GM19328 (cell line): ENCODE measurements at regions not wholly inside any gene's neighbourhood (a gene's known extent, or its start where the extent isn't known, plus 50 kb on each side); places are given as distances from the start of the nearest gene placed in this dataset.
"Not testable (repeated sequence)": the region's sequence is repeated elsewhere in the genome, so short reads cannot be mapped to it uniquely, and the experiment has no call there.

ENCODE experiments used
- ATAC-seq: cut with Tn5 transposase; IDR thresholded peaks from one replicate; pipeline ENCODE4 v1.9.1; 2021; ENCODE audit warnings: mild to moderate bottlenecking, moderate library complexity; ENCODE audit not compliant: unreplicated experiment

DNA sequence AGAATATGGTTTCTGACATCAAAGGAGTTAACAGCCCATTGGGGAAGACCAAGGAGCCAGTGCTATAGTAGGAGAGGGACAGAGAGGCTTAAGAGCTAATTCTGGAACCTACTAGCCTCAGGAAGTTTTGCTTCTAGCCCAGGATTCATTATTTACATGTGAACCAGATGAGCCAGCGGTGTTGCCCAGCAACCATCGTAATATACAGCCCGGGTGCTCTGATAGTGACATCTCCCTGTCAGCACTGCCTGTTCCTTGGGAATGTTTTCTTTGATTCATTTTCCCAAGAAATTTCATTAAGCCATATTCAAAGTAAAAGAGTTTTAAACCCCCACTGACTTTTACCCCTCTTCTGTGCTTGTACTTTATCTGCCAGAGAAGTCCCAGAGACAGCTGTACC lies 217.4 kb upstream of the ADAMTSL1 start:
- ATAC-seq = no peak

DNA sequence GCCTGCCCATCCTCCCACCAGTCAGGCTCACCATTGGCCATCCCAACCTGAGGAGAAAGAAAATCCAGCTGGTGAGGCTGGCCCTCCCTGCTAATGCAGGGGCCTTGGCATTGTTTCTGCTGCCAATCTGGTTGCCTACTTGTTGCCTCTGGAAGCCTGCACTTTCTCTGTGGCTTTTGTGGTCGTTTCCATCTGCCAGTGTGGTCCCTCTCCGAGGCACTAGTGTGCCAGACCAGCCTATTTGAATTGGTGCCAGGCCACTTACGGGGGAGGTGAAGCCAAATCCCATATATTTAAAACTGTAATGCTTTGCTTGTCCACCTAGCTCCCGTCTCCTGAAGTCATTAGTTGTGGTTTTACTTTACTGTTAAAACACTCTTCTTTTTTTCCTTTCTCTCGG lies 213.4 kb upstream of the ADAMTSL1 start:
- ATAC-seq = no peak

GRCh38 chr9:18261181-18261580 lies 212.8 kb upstream of the ADAMTSL1 start:
- no peak for ATAC-seq

- no peak for ATAC-seq
Measured at GRCh38 chr9:18263377-18263776, 210.6 kb upstream of the ADAMTSL1 start.

DNA sequence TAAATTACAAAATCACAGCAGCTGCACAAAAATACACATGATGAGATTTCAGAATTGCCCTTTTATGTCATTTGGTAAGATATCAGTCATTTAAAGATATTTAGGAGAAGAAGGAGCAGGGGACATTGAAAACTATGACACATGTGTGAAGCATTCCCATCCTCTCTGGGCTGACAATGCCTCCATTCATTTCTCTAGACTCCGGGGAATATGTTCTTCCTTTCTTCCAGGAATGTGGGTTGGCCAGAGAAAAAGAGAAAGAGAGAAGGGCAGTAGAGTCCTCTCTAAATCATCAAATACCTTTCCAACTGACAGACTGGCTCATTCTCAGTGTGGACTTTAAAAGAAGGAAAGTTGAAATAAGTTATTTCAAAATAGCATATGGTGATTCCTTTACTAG lies 205.6 kb upstream of the ADAMTSL1 start:
- ATAC-seq = no peak

DNA sequence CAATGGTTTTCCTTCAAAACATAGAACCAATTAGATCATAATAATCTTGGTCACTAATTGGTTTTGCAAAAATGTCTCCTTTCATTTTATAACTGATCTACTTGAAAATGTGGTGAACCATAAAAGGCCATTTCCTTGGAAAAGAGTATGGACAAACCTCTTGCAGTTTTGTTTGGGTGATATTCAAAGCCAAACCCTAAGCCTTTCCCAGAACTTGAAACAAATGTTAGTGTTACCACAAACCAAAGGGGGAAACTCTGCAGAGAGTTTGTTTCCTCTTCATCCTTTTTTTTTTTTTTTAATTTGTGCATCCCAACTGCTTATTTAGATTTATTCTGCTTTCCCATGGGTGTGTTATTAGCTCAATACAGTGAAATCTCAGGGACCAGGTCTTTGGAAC lies 204.4 kb upstream of the ADAMTSL1 start:
- no peak for ATAC-seq

GRCh38 chr9:18274693-18275092 lies 199.3 kb upstream of the ADAMTSL1 start:
- no peak for ATAC-seq

DNA sequence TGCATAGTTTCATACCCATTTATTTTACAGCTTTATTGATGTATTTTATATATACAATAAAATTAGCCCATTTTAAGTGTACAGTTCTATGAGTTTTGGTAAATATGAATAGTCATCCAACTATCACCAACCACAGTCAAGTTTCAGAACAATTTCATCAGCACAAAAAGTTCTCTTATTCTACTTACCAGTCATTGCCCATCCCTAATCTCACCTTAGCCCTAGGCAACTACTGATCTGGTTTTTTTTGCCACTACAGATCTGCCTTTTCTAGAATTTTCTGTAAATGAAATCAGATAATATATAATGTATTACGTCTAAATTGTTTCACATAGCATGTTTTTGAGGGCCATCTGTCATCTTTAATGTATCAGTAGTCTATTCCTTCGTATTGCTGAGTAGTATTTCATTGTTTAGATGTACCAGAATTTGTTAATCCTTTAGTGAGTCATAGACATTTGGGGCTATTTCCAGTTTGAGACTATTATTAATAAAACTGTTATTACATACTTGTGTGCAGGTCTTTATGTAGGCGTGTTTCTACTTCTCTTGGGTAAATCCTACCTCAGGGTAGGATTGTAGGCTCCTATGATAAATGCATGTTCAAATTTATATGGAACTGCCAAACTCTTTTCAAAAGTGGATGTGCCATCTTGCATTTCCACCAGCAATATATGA lies 198.5 kb upstream of the ADAMTSL1 start:
- ATAC-seq = no peak

DNA sequence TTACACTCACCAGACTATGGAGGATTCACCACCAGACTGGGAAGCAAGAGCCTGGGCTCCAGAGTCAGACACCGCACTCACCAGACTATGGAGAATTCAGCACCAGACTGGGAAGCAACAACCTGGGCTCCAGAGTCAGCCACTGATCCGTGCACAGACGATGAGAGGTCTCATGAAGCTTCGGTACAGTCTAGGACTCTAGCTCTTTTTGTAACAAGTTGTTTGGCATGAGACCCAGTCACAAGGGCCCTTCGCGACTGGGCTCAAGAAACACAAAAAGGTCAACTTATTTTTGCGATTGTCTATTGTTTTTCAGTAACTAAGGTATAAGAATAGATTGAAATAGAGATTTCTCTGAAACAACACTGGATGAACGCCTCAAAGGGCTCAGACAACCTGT lies 192.7 kb upstream of the ADAMTSL1 start:
- ATAC-seq = no peak

- ATAC-seq = no peak
Measured at GRCh38 chr9:18294229-18294628, 179.7 kb upstream of the ADAMTSL1 start.

DNA sequence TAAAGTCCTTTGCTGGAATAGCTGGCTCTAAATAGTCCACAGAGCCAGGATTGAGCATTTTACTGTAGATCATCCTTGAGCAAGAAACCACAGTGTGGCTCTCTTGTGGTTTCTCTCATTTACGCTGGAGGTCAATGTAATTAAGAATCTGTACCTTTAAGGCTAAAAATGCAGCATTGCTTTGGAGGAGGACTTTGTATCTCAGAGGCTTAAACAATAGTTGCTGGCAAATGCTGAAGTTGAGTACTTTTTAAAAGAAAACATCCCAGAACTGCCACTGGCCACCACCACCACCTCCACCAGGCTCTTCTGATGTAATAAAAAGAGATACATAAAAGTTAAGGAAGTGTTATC lies 177.3 kb upstream of the ADAMTSL1 start:
- no peak for ATAC-seq

- ATAC-seq = no peak
Measured at GRCh38 chr9:18297056-18297841, 176.7 kb upstream of the ADAMTSL1 start.

- no peak for ATAC-seq
Measured at GRCh38 chr9:18299449-18299848, 174.5 kb upstream of the ADAMTSL1 start.

DNA sequence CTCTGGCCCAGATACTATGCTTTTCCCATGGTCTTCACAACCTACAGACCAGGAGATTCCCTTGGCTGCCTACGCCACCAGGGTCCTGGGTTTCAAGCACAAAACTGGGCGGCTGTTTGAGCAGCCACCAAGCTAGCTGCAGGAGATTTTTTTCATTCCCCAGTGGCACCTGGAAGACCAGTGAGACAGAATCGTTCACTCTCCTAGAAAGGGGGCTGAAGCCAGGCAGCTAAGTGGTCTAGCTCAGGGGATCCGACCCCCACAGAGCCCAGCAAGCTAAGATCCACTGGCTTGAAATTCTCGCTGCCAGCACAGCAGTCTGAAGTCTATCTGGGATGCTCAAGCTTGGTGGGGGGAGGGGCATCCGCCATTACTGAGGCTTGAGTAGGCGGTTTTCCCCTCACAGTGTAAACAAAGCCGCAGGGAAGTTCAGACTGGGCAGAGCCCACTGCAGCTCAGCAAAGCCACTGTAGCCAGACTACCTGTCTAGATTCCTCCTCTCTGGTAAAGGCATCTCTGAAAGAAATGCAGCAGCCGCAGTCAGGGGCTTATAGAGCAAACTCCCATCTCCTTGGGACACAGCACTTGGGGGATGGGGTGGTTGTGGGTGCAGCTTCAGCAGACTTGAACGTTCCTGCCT lies 168.7 kb upstream of the ADAMTSL1 start:
- ATAC-seq = not testable (repeated sequence)

DNA sequence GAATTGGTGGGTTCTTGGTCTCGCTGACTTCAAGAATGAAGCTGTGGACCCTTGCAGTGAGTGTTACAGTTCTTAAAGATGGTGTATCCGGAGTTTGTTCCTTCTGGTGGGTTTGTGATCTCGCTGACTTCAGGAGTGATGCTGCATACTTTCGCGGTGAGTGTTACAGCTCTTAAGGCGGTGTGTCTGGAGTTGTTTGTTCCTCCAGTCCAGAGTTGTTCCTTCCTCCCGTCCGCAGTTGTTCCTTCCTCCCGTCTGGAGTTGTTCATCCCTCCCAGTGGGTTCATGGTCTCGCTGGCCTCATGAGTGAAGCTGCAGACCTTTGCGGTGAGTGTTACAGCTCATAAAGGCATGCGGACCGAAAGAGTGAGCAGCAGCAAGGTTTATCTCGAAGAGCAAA lies 159.6 kb upstream of the ADAMTSL1 start:
- no peak for ATAC-seq

- ATAC-seq = no peak
Measured at GRCh38 chr9:18317896-18318295, 156.1 kb upstream of the ADAMTSL1 start.

DNA sequence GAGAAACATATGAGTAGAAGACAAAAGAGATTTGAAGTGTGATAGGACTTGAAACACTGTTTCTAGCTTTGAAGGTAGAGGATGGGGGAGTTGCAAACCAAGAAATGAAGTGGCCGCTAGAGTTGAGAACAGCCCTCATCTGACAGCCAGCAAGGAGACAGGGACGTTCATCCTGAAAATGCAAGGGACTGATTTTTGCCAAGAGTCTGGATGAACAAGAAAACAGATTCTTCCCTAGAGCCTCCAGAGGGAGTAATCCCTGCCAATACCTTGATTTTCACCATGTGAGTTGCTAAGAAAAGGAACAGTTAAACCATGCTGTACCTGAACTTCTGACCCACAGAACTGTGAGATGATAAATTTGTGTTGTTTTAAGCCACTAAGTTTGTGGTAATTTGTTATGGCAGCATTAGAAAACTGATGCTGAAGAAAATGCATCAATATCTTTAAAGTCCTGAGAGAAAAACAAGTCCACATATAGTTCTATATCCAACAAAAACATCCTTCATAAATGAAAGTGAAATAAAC lies 154.0 kb upstream of the ADAMTSL1 start:
- ATAC-seq = no peak

GRCh38 chr9:18324928-18325745 lies 148.8 kb upstream of the ADAMTSL1 start:
- no peak for ATAC-seq

GRCh38 chr9:18325746-18326011 lies 148.3 kb upstream of the ADAMTSL1 start:
- ATAC-seq = not testable (repeated sequence)

GRCh38 chr9:18327121-18327520 lies 146.8 kb upstream of the ADAMTSL1 start:
- ATAC-seq = no peak
